Activated CD4-positive, alpha-beta T cell treated with anti-CD3 and anti-CD28 coated beads, Interleukin-2, amount 10 ng/mL, durations not matched to agents 7 days and 5 days (primary cell): ENCODE measurements at regions not wholly inside any gene's neighbourhood (a gene's known extent, or its start where the extent isn't known, plus 50 kb on each side); places are given as distances from the start of the nearest gene placed in this dataset.
"Not testable (repeated sequence)": the region's sequence is repeated elsewhere in the genome, so short reads cannot be mapped to it uniquely, and the experiment has no call there.

ENCODE experiments used
- CTCF ChIA-PET: fragments of 350-600 bp; sonication (Branson Sonifier 250); formaldehyde crosslinking; loops from one replicate; lab custom pipeline; 2021; ENCODE audit warnings: antibody characterized with exemption; lab: Charles Lee
- POLR2A ChIA-PET: fragments of 350-600 bp; sonication (Branson Sonifier 250); formaldehyde crosslinking; loops from one replicate; lab custom pipeline; 2021; ENCODE audit warnings: antibody characterized with exemption; lab: Charles Lee
- DNase-seq: peaks from one replicate; pipeline ENCODE4 v3.0.0-alpha.2; 2020
- H3K27ac Mint-ChIP-seq: one replicate; pipeline ENCODE4 v1.8.0; 2021; ENCODE audit warnings: mild to moderate bottlenecking, moderate library complexity, mixed read lengths
- H3K27me3 Mint-ChIP-seq: one replicate; pipeline ENCODE4 v1.8.0; 2021; ENCODE audit warnings: mixed read lengths
- H3K36me3 Mint-ChIP-seq: one replicate; pipeline ENCODE4 v1.8.0; 2021; ENCODE audit warnings: low read depth, mixed read lengths
- H3K4me1 Mint-ChIP-seq: one replicate; pipeline ENCODE4 v1.8.0; 2021; ENCODE audit warnings: mixed read lengths
- H3K4me3 Mint-ChIP-seq: one replicate; pipeline ENCODE4 v1.8.0; 2021; ENCODE audit warnings: mild to moderate bottlenecking, moderate library complexity, mixed read lengths
- H3K9me3 Mint-ChIP-seq: one replicate; pipeline ENCODE4 v1.8.0; 2021; ENCODE audit warnings: mixed read lengths

GRCh38 chr16:11410376-11411058 is 65.3 kb downstream of the RMI2 start:
- POLR2A ChIA-PET: no interaction called here
- Mint-ChIP-seq H3K27me3 (no peaks in the 10 kb centered on the region), H3K9me3 (no peaks in the 10 kb centered on the region), H3K36me3 (no peaks in the 10 kb centered on the region), H3K27ac (no peak overlapping the region), H3K4me3 (no peak overlapping the region), H3K4me1 (peaks cover 4% of the 10 kb centered on the region)
- DNase-seq: no peak
- CTCF ChIA-PET: interaction anchor here (0.7 to 2.1 kb wide), 3 partner anchors 11 to 121 kb away, joined by 3 to 5 read pairs (median 3); no protein-coding TSS in a partner anchor

DNA sequence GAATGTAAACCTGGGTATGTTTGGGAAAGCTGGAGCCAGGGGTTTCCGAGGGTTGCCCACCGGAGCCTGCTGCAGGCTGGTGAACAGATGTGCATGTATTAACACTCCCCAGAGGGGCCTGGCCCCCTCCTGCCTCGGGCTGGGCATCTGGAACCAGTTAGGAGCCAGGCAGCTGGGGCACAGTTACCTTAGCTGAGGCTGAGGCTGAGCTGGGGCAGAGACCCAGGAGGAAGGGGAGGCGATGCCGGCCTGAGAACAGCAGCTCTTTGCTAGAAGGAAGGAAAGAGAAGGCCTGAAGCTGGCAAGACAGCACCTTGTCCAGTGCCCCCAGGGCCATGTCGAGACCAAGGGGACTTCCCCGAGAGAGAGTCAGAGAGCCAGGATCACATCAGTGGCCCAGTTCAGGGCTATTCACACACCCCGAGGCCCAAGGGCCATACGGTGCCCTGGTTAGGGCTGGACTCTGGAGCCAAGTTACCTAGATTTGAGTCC is 65.8 kb downstream of the RMI2 start:
- H3K27me3 Mint-ChIP-seq: no peaks in the 10 kb centered on the region
- CTCF ChIA-PET: interaction anchor here (0.5 to 2.1 kb wide), 4 partner anchors 10 to 126 kb away, joined by 3 to 5 read pairs (median 3); no protein-coding TSS in a partner anchor
- no peaks in the 10 kb centered on the region for H3K36me3 Mint-ChIP-seq
- H3K4me1 Mint-ChIP-seq: peaks cover 2% of the 10 kb centered on the region
- DNase-seq: no peak
- POLR2A ChIA-PET: no interaction called here
- H3K4me3 Mint-ChIP-seq: no peak overlapping the region
- no peaks in the 10 kb centered on the region for H3K9me3 Mint-ChIP-seq
- no peak overlapping the region for H3K27ac Mint-ChIP-seq

DNA sequence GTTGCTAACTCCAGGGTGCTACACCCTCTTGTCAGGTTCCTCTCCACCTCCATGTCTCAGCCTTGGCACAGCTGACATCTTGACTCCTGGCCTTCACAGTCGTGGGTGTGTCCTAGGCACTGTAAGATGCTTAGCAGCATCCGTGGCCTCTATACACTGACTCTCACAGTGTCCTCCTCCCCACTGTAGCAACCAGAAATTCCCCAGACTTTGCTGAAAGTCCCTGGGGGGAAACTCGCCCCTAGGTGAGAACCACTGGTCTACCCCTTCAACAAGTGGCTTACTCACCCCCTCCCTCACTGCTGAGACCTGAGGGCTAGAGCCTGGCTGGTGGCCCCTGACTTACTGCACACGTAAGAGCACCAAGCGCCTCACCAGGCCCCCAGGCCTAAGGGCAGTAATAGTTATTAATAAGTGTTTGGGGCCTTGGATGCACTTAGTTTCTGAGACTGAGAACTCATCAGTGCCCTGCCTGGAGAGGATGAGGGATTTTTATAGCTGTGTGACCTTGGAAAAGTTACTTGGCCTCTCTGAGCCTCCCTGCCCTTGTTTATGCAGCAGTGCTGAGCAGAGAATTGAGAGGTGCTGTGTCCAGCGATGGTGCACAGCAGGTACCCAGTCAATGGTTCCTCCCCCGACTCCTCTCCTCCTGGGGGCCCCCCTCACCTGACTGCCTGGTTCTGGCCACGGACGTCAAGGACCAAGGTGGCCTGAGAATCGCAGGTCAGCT is 67.1 kb downstream of the RMI2 start:
- H3K27ac Mint-ChIP-seq: no peak overlapping the region
- POLR2A ChIA-PET: interaction anchor here (0.6 kb wide), 1 partner anchor 247 kb away, joined by 4 read pairs; no protein-coding TSS in a partner anchor
- no peak overlapping the region for H3K4me3 Mint-ChIP-seq
- no peaks in the 10 kb centered on the region for H3K36me3 Mint-ChIP-seq
- no peak for DNase-seq
- no peaks in the 10 kb centered on the region for H3K9me3 Mint-ChIP-seq
- peaks cover 2% of the 10 kb centered on the region for H3K4me1 Mint-ChIP-seq
- CTCF ChIA-PET: interaction anchor here (0.5 to 2.1 kb wide), 7 partner anchors 12 to 779 kb away, joined by 3 to 5 read pairs (median 3); no protein-coding TSS in a partner anchor
- H3K27me3 Mint-ChIP-seq: no peaks in the 10 kb centered on the region

- Mint-ChIP-seq H3K27ac (no peak overlapping the region), H3K4me1 (no peaks in the 10 kb centered on the region), H3K9me3 (no peaks in the 10 kb centered on the region), H3K36me3 (no peaks in the 10 kb centered on the region), H3K27me3 (no peaks in the 10 kb centered on the region), H3K4me3 (no peak overlapping the region)
- ChIA-PET CTCF (interaction anchor here (1.0 to 1.2 kb wide), 3 partner anchors 11 to 650 kb away, joined by 3 to 5 read pairs (median 3); no protein-coding TSS in a partner anchor), POLR2A (no interaction called here)
- DNase-seq: no peak
Observed at GRCh38 chr16:11412965-11413887, 68.0 kb downstream of the RMI2 start.

DNA sequence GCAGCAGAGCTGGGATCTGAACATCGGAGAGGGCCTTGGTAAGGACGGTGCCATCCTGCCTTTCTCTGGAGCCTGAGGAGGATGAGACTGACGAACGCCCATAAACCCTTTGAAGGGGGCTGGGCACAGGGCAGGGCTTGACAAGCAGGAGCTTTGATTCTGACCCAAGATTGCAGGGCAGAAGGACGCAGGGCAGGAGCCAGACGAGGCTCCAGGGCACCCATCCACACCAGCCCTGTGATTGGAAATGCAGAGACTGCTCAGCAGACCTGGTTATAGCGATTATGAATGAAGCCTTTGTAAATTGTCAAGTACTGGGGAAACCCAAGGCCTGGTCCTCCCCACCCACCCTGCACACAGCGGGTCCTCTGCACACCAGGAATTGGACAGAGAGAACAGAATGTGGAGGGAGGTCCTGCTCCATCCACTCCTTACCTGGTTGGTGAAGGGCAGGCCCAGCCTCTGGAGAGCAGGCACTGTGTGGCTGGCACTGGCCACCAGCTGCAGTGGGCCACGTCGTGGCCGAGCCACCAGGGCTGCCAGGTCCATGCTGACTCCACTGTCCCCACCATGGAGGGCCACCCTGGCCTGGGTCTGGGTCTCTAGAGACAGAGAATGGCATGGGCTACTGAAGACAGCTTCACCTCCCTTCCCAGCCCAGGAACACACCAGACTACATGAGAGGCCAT is 68.8 kb downstream of the RMI2 start:
- ChIA-PET POLR2A (no interaction called here), CTCF (no interaction called here)
- H3K4me3 Mint-ChIP-seq: no peak overlapping the region
- H3K27me3 Mint-ChIP-seq: peaks cover 4% of the 10 kb centered on the region
- H3K27ac Mint-ChIP-seq: no peak overlapping the region
- no peaks in the 10 kb centered on the region for H3K9me3 Mint-ChIP-seq
- DNase-seq: no peak
- no peaks in the 10 kb centered on the region for H3K4me1 Mint-ChIP-seq
- H3K36me3 Mint-ChIP-seq: no peaks in the 10 kb centered on the region

DNA sequence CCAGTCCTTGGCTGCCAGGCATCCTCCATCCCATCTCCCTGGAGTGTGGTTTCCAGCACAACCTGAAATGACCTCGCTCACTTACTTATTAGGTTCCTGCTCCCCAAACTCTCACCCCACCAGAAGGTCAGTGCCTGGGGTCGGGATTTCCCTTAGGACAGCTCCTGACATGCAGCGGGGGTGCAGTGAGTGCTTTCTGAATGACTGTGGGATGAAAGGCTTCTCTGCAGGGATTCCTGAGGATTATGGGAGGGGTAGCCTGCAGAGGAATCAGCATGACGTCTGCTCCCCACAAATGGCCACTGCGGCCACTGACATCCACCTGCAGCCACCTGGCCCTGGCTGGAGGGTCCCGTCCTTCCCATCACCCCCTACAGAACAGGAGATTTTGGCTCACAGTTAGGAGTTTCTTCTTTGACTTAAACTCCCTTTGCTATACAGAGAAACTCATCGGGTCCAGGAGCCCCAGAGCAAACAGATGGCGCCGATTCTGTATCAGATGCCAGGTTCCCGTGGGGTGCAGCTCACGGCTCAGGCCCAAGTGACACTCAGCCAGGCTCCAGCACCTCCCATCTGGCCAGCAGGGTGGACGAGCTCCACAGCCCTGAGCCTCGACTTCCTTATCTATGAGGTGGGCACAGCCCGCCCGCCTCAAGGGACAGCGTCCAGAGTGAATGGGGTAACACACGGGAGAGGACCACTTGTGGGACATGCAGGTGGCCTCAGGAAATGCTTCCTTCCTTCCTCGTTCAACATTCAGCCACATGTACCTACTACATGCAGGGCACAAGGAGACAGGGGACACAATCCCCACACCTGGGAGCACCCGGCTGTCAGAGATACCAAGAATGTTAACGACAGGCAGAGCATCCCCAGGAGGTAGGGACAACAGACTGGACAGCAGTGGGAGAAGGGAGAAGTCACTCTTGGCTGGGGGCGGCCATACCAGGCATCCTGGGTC is 69.8 kb downstream of the RMI2 start:
- Mint-ChIP-seq H3K27ac (no peak overlapping the region), H3K4me3 (no peak overlapping the region), H3K36me3 (no peaks in the 10 kb centered on the region), H3K9me3 (no peaks in the 10 kb centered on the region), H3K27me3 (peaks cover 4% of the 10 kb centered on the region), H3K4me1 (no peaks in the 10 kb centered on the region)
- DNase-seq: no peak
- ChIA-PET POLR2A (no interaction called here), CTCF (interaction anchor here (0.6 to 1.0 kb wide), 3 partner anchors 8 to 605 kb away, joined by 3 to 5 read pairs (median 3); no protein-coding TSS in a partner anchor)

GRCh38 chr16:11416228-11417001 is 71.2 kb downstream of the RMI2 start:
- no peaks in the 10 kb centered on the region for H3K9me3 Mint-ChIP-seq
- no peak overlapping the region for H3K27ac Mint-ChIP-seq
- CTCF ChIA-PET: interaction anchor here (0.5 to 1.0 kb wide), 5 partner anchors 9 to 581 kb away, joined by 3 to 5 read pairs (median 3); partner anchors contain the start of gene ZC3H7A
- no peak for DNase-seq
- H3K27me3 Mint-ChIP-seq: peaks cover 4% of the 10 kb centered on the region
- H3K36me3 Mint-ChIP-seq: no peaks in the 10 kb centered on the region
- H3K4me3 Mint-ChIP-seq: no peak overlapping the region
- POLR2A ChIA-PET: no interaction called here
- H3K4me1 Mint-ChIP-seq: no peaks in the 10 kb centered on the region

GRCh38 chr16:11417487-11417886 is 72.2 kb downstream of the RMI2 start:
- ChIA-PET POLR2A (interaction anchor here (0.5 kb wide), 1 partner anchor 108 kb away, joined by 3 read pairs; no protein-coding TSS in a partner anchor), CTCF (interaction anchor here (0.6 to 1.3 kb wide), 2 partner anchors 10 to 21 kb away, joined by 3 to 6 read pairs; no protein-coding TSS in a partner anchor)
- no peak overlapping the region for H3K4me3 Mint-ChIP-seq
- H3K4me1 Mint-ChIP-seq: no peaks in the 10 kb centered on the region
- peaks cover 4% of the 10 kb centered on the region for H3K27me3 Mint-ChIP-seq
- no peak overlapping the region for H3K27ac Mint-ChIP-seq
- H3K36me3 Mint-ChIP-seq: no peaks in the 10 kb centered on the region
- no peaks in the 10 kb centered on the region for H3K9me3 Mint-ChIP-seq
- DNase-seq: no peak

DNA sequence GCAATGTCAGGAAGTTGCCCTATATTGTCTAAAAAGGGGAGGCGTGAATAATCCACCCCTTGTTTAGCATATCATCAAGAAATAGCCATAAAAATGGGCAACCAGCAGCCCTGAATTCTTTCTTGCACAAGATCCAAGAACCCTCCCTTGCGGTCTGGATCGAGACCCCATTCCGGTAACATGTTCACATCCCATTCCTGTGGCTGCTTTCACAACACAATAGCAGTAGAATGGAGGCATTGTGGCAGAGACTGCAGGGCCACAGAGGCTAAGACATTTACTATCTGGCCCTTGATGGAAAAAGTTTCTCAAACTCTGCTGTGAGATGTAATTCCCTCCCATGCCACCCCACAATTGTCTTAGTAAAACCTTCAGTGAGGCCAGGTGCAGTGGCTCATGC is 73.2 kb downstream of the RMI2 start:
- CTCF ChIA-PET: interaction anchor here (0.6 to 1.3 kb wide), 3 partner anchors 11 to 48 kb away, joined by 3 to 6 read pairs (median 3); no protein-coding TSS in a partner anchor
- Mint-ChIP-seq H3K9me3 (no peaks in the 10 kb centered on the region), H3K36me3 (no peaks in the 10 kb centered on the region), H3K27me3 (peaks cover 4% of the 10 kb centered on the region), H3K4me1 (peaks cover 3% of the 10 kb centered on the region), H3K4me3 (no peak overlapping the region), H3K27ac (no peak overlapping the region)
- DNase-seq: no peak
- POLR2A ChIA-PET: no interaction called here

DNA sequence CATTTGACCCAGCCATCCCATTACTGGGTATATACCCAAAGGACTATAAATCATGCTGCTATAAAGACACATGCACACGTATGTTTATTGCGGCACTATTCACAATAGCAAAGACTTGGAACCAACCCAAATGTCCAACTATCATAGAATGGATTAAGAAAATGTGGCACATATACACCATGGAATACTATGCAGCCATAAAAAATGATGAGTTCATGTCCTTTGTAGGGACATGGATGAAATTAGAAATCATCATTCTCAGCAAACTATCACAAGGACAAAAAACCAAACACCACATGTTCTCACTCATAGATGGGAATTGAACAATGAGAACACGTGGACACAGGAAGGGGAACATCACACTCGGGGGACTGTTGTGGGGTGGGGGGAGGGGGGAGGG is 74.8 kb downstream of the RMI2 start:
- H3K36me3 Mint-ChIP-seq, POLR2A ChIA-PET, DNase-seq, H3K27me3 Mint-ChIP-seq, H3K9me3 Mint-ChIP-seq, H3K27ac Mint-ChIP-seq, H3K4me3 Mint-ChIP-seq, H3K4me1 Mint-ChIP-seq: not testable (repeated sequence)
- CTCF ChIA-PET: interaction anchor here (0.6 kb wide), 1 partner anchor 1164 kb away, joined by 3 read pairs; no protein-coding TSS in a partner anchor
